Caco-2 (cell line): ENCODE measurements at regions not wholly inside any gene's neighbourhood (a gene's known extent, or its start where the extent isn't known, plus 50 kb on each side); places are given as distances from the start of the nearest gene placed in this dataset.
A peak's percentile ranks its signal among the peaks of the same experiment; 100 is the strongest.
"Not testable (repeated sequence)": the region's sequence is repeated elsewhere in the genome, so short reads cannot be mapped to it uniquely, and the experiment has no call there.

ENCODE experiments used
- BruUV-seq: library from RNA; stranded (reverse); fragments of 400-500 nt; replicated peaks from 2 replicates; lab custom pipeline; 2021; lab: Mats Ljungman, UMichigan
- CTCF ChIA-PET: fragments of 300-600 bp; sonication (Branson Sonifier 250); formaldehyde crosslinking; loops from one replicate; lab custom pipeline; 2022; ENCODE audit warnings: antibody characterized with exemption; lab: Charles Lee
- POLR2A ChIA-PET: fragments of 300-600 bp; sonication (Branson Sonifier 250); formaldehyde crosslinking; loops from one replicate; lab custom pipeline; 2022; ENCODE audit warnings: antibody characterized with exemption; lab: Charles Lee
- DNase-seq, 2 experiments: peaks; one replicate each; pipeline versions ENCODE4 v3.0.0 to v3.0.0-alpha.2; 2020 to 2022
- H3K27me3 ChIP-seq: replicated peaks from 2 replicates; pipeline ENCODE4 v1.6.0; 2011; ENCODE audit warnings: low read length; ENCODE audit not compliant: control insufficient read depth, insufficient read depth
- H3K36me3 ChIP-seq: 2 replicates; pipeline ENCODE4 v1.5.1; 2011; ENCODE audit warnings: low read length; ENCODE audit not compliant: control insufficient read depth, insufficient read depth
- H3K4me1 ChIP-seq: fragments of 250-450 bp; sonication (Bioruptor Pico); 2 replicates; pipeline ENCODE4 v1.5.1; 2020; ENCODE audit warnings: mild to moderate bottlenecking
- H3K4me3 ChIP-seq: 2 replicates; pipeline ENCODE4 v1.5.1; 2011; ENCODE audit warnings: low read depth, mild to moderate bottlenecking, control low read depth, low read length
- H3K9me3 ChIP-seq: fragments of 250-450 bp; sonication (Bioruptor Pico); 2 replicates; pipeline ENCODE4 v1.5.1; 2020; ENCODE audit warnings: mild to moderate bottlenecking, moderate library complexity
- H3K27ac Mint-ChIP-seq: one replicate; pipeline ENCODE4 v1.8.0; 2022; ENCODE audit warnings: mixed read lengths; ENCODE audit not compliant: unreplicated experiment
- H3K27me3 Mint-ChIP-seq: one replicate; pipeline ENCODE4 v1.8.0; 2022; ENCODE audit warnings: mixed read lengths; ENCODE audit not compliant: insufficient read depth, unreplicated experiment
- H3K36me3 Mint-ChIP-seq: one replicate; pipeline ENCODE4 v1.8.0; 2022; ENCODE audit warnings: mild to moderate bottlenecking, mixed read lengths; ENCODE audit not compliant: insufficient read depth, unreplicated experiment
- H3K4me1 Mint-ChIP-seq: one replicate; pipeline ENCODE4 v1.8.0; 2022; ENCODE audit warnings: low read depth, mixed read lengths; ENCODE audit not compliant: unreplicated experiment
- H3K4me3 Mint-ChIP-seq: one replicate; pipeline ENCODE4 v1.8.0; 2022; ENCODE audit warnings: mild to moderate bottlenecking, moderate library complexity, mixed read lengths; ENCODE audit not compliant: unreplicated experiment
- H3K9me3 Mint-ChIP-seq: one replicate; pipeline ENCODE4 v1.8.0; 2022; ENCODE audit warnings: mixed read lengths; ENCODE audit not compliant: unreplicated experiment
- intact Hi-C: fragments of 100-400 bp; cut with micrococcal nuclease; formaldehyde crosslinking; loops from one replicate; pipeline ENCODE4 v1.10.0; 2022; ENCODE audit not compliant: unreplicated experiment
- TF ChIP-seq, protein P1 (sequence below), 2 experiments: fragments of 200-600 bp in 1 of 2; IDR thresholded peaks; 1 replicate in 1 of 2; 2 replicates in 1 of 2; pipeline versions ENCODE4 v1.5.1 to v1.8.0; 2011 to 2022; ENCODE audit warnings: antibody characterized with exemption in 1 of 2, control low read depth in 1 of 2, inconsistent platforms in 1 of 2, low read depth in 1 of 2, low read length in 1 of 2, mild to moderate bottlenecking in 1 of 2, moderate library complexity in 1 of 2; ENCODE audit not compliant: insufficient read depth in 1 of 2, severe bottlenecking in 1 of 2, unreplicated experiment in 1 of 2

DNA sequence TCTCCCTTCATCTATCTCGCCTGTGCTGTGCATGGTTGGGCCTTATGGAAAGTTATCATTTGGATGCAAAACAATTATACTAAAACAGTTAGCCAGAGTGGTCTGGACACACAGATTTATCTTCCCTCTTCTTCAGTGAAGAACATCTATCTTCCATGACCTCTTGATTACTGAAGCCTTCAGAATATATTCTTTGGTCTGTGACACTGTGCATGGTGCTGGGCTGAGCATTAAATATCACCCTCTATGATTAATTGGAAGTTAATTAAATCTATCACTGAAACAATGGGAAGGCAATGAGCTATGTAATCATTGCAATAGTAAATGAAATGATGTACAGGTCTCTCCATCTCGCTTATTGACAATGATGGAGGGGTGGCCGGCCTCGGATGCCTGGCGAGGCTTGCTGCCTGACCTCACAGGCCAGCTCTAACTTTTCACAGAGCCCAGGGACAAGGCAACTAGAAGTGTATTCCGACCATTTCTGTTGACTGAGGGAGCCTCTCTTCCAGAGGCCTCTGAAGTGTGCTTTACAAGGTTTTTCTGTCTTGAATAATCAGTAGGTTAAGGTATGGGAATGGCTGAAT is 186.6 kb downstream of the NKX6-1 start:
- no peaks in the 10 kb centered on the region for H3K9me3 Mint-ChIP-seq
- peaks cover 11% of the 10 kb centered on the region for H3K27me3 Mint-ChIP-seq
- Histone ChIP-seq H3K27me3 (no peaks in the 10 kb centered on the region), H3K4me3 (no peak overlapping the region), H3K36me3 (no peaks in the 10 kb centered on the region), H3K4me1 (no peaks in the 10 kb centered on the region), H3K9me3 (no peaks in the 10 kb centered on the region)
- DNase-seq = no peak
- CTCF ChIA-PET = no interaction called here
- TF ChIP-seq, protein P1, sequence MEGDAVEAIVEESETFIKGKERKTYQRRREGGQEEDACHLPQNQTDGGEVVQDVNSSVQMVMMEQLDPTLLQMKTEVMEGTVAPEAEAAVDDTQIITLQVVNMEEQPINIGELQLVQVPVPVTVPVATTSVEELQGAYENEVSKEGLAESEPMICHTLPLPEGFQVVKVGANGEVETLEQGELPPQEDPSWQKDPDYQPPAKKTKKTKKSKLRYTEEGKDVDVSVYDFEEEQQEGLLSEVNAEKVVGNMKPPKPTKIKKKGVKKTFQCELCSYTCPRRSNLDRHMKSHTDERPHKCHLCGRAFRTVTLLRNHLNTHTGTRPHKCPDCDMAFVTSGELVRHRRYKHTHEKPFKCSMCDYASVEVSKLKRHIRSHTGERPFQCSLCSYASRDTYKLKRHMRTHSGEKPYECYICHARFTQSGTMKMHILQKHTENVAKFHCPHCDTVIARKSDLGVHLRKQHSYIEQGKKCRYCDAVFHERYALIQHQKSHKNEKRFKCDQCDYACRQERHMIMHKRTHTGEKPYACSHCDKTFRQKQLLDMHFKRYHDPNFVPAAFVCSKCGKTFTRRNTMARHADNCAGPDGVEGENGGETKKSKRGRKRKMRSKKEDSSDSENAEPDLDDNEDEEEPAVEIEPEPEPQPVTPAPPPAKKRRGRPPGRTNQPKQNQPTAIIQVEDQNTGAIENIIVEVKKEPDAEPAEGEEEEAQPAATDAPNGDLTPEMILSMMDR (IDR thresholded peaks at IDR 0.05; ENCODE audit: insufficient read depth in 1 of 2, low read depth in 1 of 2, low read length in 1 of 2, severe bottlenecking in 1 of 2, unreplicated experiment in 1 of 2) = no peak
- no peaks in the 10 kb centered on the region for H3K36me3 Mint-ChIP-seq
- no TSS peak for BruUV-seq
- POLR2A ChIA-PET = no interaction called here
- H3K4me3 Mint-ChIP-seq = no peak overlapping the region
- no peaks in the 10 kb centered on the region for H3K4me1 Mint-ChIP-seq
- H3K27ac Mint-ChIP-seq = no peak overlapping the region
- intact Hi-C loops = no loop called here

DNA sequence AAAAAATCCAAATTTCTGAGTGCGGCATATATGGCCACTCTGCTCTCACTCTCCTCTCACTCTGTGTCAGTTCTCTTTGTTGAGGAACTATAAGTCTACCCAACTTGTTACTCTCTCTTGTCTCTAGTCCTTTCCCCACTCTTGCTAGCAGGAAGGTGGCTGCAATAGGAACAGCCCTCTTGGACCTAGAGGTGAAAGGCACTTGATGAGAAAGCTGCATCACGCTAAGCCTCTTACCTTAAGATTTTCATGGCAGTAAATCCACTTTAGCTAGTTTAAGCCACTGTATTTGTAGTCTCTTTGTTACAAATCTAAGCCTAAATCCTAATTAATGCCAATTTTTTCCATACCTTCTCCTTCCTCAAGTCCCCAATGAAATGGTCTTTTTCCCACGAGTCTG is 189.9 kb downstream of the NKX6-1 start:
- no TSS peak for BruUV-seq
- H3K4me1 Mint-ChIP-seq = no peaks in the 10 kb centered on the region
- H3K27ac Mint-ChIP-seq = no peak overlapping the region
- H3K27me3 Mint-ChIP-seq = peaks cover 4% of the 10 kb centered on the region
- no peak overlapping the region for H3K4me3 ChIP-seq
- TF ChIP-seq, protein P1 (IDR thresholded peaks at IDR 0.05; ENCODE audit: insufficient read depth in 1 of 2, low read depth in 1 of 2, low read length in 1 of 2, severe bottlenecking in 1 of 2, unreplicated experiment in 1 of 2) = no peak
- no peak overlapping the region for H3K4me3 Mint-ChIP-seq
- CTCF ChIA-PET = no interaction called here
- no peaks in the 10 kb centered on the region for H3K36me3 Mint-ChIP-seq
- no peaks in the 10 kb centered on the region for H3K9me3 Mint-ChIP-seq
- H3K4me1 ChIP-seq = no peaks in the 10 kb centered on the region
- DNase-seq = no peak
- no peaks in the 10 kb centered on the region for H3K9me3 ChIP-seq
- intact Hi-C loops = no loop called here
- POLR2A ChIA-PET = no interaction called here
- H3K36me3 ChIP-seq = no peaks in the 10 kb centered on the region
- H3K27me3 ChIP-seq = no peaks in the 10 kb centered on the region

DNA sequence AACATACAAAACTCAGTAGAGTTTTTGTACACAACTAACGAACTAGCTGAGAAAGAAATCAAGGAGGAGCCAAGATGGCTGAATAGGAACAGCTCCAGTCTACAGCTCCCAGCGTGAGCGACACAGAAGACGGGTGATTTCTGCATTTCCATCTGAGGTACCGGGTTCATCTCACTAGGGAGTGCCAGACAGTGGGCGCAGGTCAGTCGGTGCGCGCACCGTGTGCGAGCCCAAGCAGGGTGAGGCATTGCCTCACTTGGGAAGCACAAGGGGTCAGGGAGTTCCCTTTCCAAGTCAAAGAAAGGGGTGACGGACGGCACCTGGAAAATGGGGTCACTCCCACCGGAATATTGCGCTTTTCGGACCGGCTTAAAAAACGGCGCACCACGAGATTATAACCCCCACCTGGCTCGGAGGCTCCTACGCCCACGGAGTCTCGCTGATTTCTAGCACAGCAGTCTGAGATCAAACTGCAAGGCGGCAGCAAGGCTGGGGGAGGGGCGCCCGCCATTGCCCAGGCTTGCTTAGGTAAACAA is 200.3 kb downstream of the NKX6-1 start:
- peak overlapping the region; percentile 42 for H3K4me3 ChIP-seq
- H3K36me3 Mint-ChIP-seq = not testable (repeated sequence)

More for the DNA sequence above, 200.3 kb downstream of the NKX6-1 start:
- BruUV-seq, H3K27me3 Mint-ChIP-seq, intact Hi-C loops, H3K9me3 Mint-ChIP-seq, H3K4me1 ChIP-seq, POLR2A ChIA-PET, H3K36me3 ChIP-seq, CTCF ChIA-PET, H3K27me3 ChIP-seq, H3K9me3 ChIP-seq: not testable (repeated sequence)
- Mint-ChIP-seq H3K27ac (peak overlapping the region; percentile 99), H3K4me3 (peak overlapping the region; percentile 90), H3K4me1 (peaks cover 18% of the 10 kb centered on the region)
- peak; percentile 54 to 62 for DNase-seq
